ENCODE measurements at regions not wholly inside any gene's neighbourhood (a gene's known extent, or its start where the extent isn't known, plus 50 kb on each side); places are given as distances from the start of the nearest gene placed in this dataset.

DNA sequence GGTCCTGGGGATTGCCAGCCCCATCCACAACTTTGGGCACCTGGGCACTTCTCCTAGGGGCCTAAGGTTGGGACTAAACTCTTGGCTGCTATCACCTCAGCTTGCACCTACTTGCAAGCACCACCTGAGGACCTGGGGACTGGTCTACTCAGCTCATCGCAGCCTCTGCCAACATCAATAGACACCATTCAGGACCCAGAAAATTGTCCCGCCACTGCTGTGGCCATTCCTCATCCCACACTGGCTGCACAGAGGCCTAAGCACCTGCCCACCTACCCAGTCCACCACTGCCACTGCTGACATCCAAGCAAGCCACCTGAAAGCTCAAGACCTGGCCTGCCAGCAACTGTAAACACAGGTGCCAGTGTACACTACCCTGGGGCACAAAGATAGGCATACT is 234.1 kb downstream of the STK31 start:
- Histone ChIP-seq H3K4me1 (ENCODE audit: insufficient read depth) (no peaks in the 10 kb centered on the region), H2AFZ (no peak overlapping the region), H4K20me1 (ENCODE audit: insufficient read depth) (no peaks in the 10 kb centered on the region), H3K9me2 (ENCODE audit: insufficient read depth) (no peaks in the 10 kb centered on the region), H3K27me3 (replicated peaks; ENCODE audit: insufficient read depth) (no peaks in the 10 kb centered on the region; the same call in 1 of the 2 replicates), H3K4me3 (no peak overlapping the region), H3K36me3 (ENCODE audit: low read depth) (no peaks in the 10 kb centered on the region), H3K9me3 (ENCODE audit: low read depth) (no peaks in the 10 kb centered on the region), H3K79me2 (ENCODE audit: insufficient read depth) (no peaks in the 10 kb centered on the region), H3K9ac (no peak overlapping the region), H3K27ac (no peak overlapping the region), H3F3A (ENCODE audit: insufficient read depth) (no peaks in the 10 kb centered on the region), H3K4me2 (ENCODE audit: unreplicated experiment) (no peak overlapping the region)
- WGBS, 2 experiments (ENCODE audit: low coverage in 1 of 2, low lambda C conversion rate in 2 of 2, missing lambda C conversion rate in 2 of 2): 39 to 48% methylated on average over 2 of the region's 2 CpGs
- in situ Hi-C loops (cut with MboI): no loop called here
- no peak for TF ChIP-seq EZH2phosphoT487 (IDR thresholded peaks at IDR 0.05; ENCODE audit: insufficient read depth, low read depth)
- no peak for TF ChIP-seq EZH2 (IDR thresholded peaks at IDR 0.05; ENCODE audit: insufficient read depth, poor library complexity, severe bottlenecking)
- DNase-seq: no peak

- H3K27me3 ChIP-seq (replicated peaks; ENCODE audit: insufficient read depth): no peaks in the 10 kb centered on the region; the same call in 1 of the 2 replicates
- no peak overlapping the region for H2AFZ ChIP-seq
- H3K4me3 ChIP-seq: no peak overlapping the region
- H3K27ac ChIP-seq: no peak overlapping the region
- in situ Hi-C loops (cut with MboI): no loop called here
- no peaks in the 10 kb centered on the region for H3K36me3 ChIP-seq (ENCODE audit: low read depth)
- no peak for TF ChIP-seq EZH2phosphoT487 (IDR thresholded peaks at IDR 0.05; ENCODE audit: insufficient read depth, low read depth)
- TF ChIP-seq EZH2 (IDR thresholded peaks at IDR 0.05; ENCODE audit: insufficient read depth, poor library complexity, severe bottlenecking): no peak
- no peaks in the 10 kb centered on the region for H3F3A ChIP-seq (ENCODE audit: insufficient read depth)
- H4K20me1 ChIP-seq (ENCODE audit: insufficient read depth): no peaks in the 10 kb centered on the region
- H3K79me2 ChIP-seq (ENCODE audit: insufficient read depth): no peaks in the 10 kb centered on the region
- H3K9me2 ChIP-seq (ENCODE audit: insufficient read depth): no peaks in the 10 kb centered on the region
- H3K4me1 ChIP-seq (ENCODE audit: insufficient read depth): no peaks in the 10 kb centered on the region
- no peak overlapping the region for H3K9ac ChIP-seq
- no peak overlapping the region for H3K4me2 ChIP-seq (ENCODE audit: unreplicated experiment)
- H3K9me3 ChIP-seq (ENCODE audit: low read depth): no peaks in the 10 kb centered on the region
- DNase-seq: no peak
Measured at GRCh38 chr7:23945472-23945871, 235.5 kb downstream of the STK31 start.

- no peak overlapping the region for H2AFZ ChIP-seq
- peaks cover 3% of the 10 kb centered on the region; the same call in 1 of the 2 replicates for H3K27me3 ChIP-seq (replicated peaks; ENCODE audit: insufficient read depth)
- H3K9ac ChIP-seq: no peak overlapping the region
- no peak overlapping the region for H3K27ac ChIP-seq
- no peaks in the 10 kb centered on the region for H3F3A ChIP-seq (ENCODE audit: insufficient read depth)
- H3K4me2 ChIP-seq (ENCODE audit: unreplicated experiment): no peak overlapping the region
- H3K79me2 ChIP-seq (ENCODE audit: insufficient read depth): no peaks in the 10 kb centered on the region
- no peaks in the 10 kb centered on the region for H3K4me1 ChIP-seq (ENCODE audit: insufficient read depth)
- in situ Hi-C loops (cut with MboI): no loop called here
- no peaks in the 10 kb centered on the region for H3K9me3 ChIP-seq (ENCODE audit: low read depth)
- no peaks in the 10 kb centered on the region for H3K9me2 ChIP-seq (ENCODE audit: insufficient read depth)
- H3K36me3 ChIP-seq (ENCODE audit: low read depth): no peaks in the 10 kb centered on the region
- no peak for DNase-seq
- TF ChIP-seq EZH2 (IDR thresholded peaks at IDR 0.05; ENCODE audit: insufficient read depth, poor library complexity, severe bottlenecking): no peak
- no peak for TF ChIP-seq EZH2phosphoT487 (IDR thresholded peaks at IDR 0.05; ENCODE audit: insufficient read depth, low read depth)
- no peaks in the 10 kb centered on the region for H4K20me1 ChIP-seq (ENCODE audit: insufficient read depth)
- no peak overlapping the region for H3K4me3 ChIP-seq
Measured at GRCh38 chr7:23955145-23955544, 245.1 kb downstream of the STK31 start.

DNA sequence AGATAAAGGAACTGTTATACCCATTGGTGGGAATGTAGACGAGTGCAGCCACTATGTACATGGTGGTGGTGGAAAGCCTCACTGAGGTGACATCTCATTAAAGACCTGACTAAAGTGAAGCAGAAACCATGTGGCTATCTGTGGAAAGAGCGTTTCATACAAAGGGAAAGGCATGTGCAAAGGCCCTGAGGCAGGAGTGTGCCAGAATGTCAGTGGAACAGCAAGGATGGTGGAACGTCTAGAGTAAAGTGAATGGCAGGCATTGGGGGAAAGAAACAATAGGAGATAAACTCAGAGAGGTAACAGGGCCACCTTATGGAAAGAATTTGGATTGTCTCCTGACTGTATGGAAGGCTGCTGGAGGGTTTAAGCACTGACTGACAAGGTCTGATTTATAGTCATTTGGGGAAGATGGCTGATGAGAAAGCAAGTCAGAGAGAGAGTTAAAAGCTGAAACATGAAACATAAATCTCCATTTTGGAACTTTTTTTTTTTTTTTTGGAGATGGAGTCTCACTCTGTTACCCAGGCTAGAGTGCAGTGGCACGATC is 245.7 kb downstream of the STK31 start:
- 23 to 31% methylated on average over 3 to 4 of the region's 4 CpGs for WGBS, 2 experiments (ENCODE audit: low coverage in 1 of 2, low lambda C conversion rate in 2 of 2, missing lambda C conversion rate in 2 of 2)
- H3K4me1 ChIP-seq (ENCODE audit: insufficient read depth): no peaks in the 10 kb centered on the region
- peaks cover 3% of the 10 kb centered on the region; the same call in 1 of the 2 replicates for H3K27me3 ChIP-seq (replicated peaks; ENCODE audit: insufficient read depth)

More for the DNA sequence above, 245.7 kb downstream of the STK31 start:
- in situ Hi-C loops (cut with MboI): no loop called here
- H3K4me2 ChIP-seq (ENCODE audit: unreplicated experiment): no peak overlapping the region
- no peaks in the 10 kb centered on the region for H3F3A ChIP-seq (ENCODE audit: insufficient read depth)
- no peak overlapping the region for H2AFZ ChIP-seq
- H3K27ac ChIP-seq: no peak overlapping the region
- H3K79me2 ChIP-seq (ENCODE audit: insufficient read depth): no peaks in the 10 kb centered on the region
- no peak for DNase-seq
- no peaks in the 10 kb centered on the region for H4K20me1 ChIP-seq (ENCODE audit: insufficient read depth)
- no peaks in the 10 kb centered on the region for H3K9me3 ChIP-seq (ENCODE audit: low read depth)
- no peak for TF ChIP-seq EZH2phosphoT487 (IDR thresholded peaks at IDR 0.05; ENCODE audit: insufficient read depth, low read depth)
- no peak for TF ChIP-seq EZH2 (IDR thresholded peaks at IDR 0.05; ENCODE audit: insufficient read depth, poor library complexity, severe bottlenecking)
- H3K9me2 ChIP-seq (ENCODE audit: insufficient read depth): no peaks in the 10 kb centered on the region
- H3K9ac ChIP-seq: no peak overlapping the region
- H3K36me3 ChIP-seq (ENCODE audit: low read depth): no peaks in the 10 kb centered on the region
- H3K4me3 ChIP-seq: no peak overlapping the region
